Esophagus muscularis mucosa (tissue), 4 donors: ENCODE measurements at regions not wholly inside any gene's neighbourhood (a gene's known extent, or its start where the extent isn't known, plus 50 kb on each side); places are given as distances from the start of the nearest gene placed in this dataset.

Source experiments
- EP300 ChIP-seq: sonication (generic); formaldehyde crosslinking; IDR thresholded peaks from one replicate; pipeline ENCODE4 v1.6.1; 2017; ENCODE audit warnings: antibody characterized with exemption
- POLR2A ChIP-seq: fragments of 450-650 bp; IDR thresholded peaks from one replicate; pipeline ENCODE4 v1.6.1; 2017; ENCODE audit warnings: antibody characterized with exemption, moderate library complexity, mild to moderate bottlenecking, low read depth
- POLR2AphosphoS5 ChIP-seq, 2 donors: sonication (generic); formaldehyde crosslinking; IDR thresholded peaks; one replicate each; pipeline ENCODE4 v1.6.1; 2017; ENCODE audit warnings: antibody characterized with exemption in 2 of 2
- TF ChIP-seq, protein P1 (sequence below), 3 experiments: fragments of 200-600 bp in 2 of 3; fragments of 450-650 bp in 1 of 3; sonication (generic) in 2 of 3; IDR thresholded peaks; one replicate each; pipeline ENCODE4 v1.5.1; 2017 to 2019; ENCODE audit warnings: antibody characterized with exemption in 3 of 3, mild to moderate bottlenecking in 2 of 3, moderate library complexity in 1 of 3

DNA sequence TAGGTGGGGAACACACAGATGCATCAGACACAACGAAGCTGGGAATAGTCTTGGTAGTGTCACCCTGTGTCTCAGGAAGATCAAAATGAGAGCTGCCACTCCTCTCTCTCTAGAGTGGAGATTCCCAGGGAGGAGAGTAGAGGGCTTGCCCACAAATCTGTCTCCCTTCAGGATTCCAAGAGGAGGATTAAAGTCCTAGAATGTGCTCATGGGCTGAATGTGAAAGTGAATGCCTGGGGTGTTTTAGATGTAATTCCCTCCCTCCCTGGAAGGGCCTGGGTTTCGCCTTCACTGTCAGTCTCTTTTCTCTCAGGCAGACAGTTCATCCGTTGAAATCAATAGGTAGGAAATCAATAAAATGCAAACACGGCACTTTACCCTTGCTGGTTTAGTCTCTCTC, 282.6 kb upstream of the PPARGC1A start:
- TF ChIP-seq, protein P1, sequence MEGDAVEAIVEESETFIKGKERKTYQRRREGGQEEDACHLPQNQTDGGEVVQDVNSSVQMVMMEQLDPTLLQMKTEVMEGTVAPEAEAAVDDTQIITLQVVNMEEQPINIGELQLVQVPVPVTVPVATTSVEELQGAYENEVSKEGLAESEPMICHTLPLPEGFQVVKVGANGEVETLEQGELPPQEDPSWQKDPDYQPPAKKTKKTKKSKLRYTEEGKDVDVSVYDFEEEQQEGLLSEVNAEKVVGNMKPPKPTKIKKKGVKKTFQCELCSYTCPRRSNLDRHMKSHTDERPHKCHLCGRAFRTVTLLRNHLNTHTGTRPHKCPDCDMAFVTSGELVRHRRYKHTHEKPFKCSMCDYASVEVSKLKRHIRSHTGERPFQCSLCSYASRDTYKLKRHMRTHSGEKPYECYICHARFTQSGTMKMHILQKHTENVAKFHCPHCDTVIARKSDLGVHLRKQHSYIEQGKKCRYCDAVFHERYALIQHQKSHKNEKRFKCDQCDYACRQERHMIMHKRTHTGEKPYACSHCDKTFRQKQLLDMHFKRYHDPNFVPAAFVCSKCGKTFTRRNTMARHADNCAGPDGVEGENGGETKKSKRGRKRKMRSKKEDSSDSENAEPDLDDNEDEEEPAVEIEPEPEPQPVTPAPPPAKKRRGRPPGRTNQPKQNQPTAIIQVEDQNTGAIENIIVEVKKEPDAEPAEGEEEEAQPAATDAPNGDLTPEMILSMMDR (IDR thresholded peaks at IDR 0.05): no peak
- TF ChIP-seq EP300 (no peak), POLR2A (no peak), POLR2AphosphoS5 (IDR thresholded peaks at IDR 0.05) (no peak)
